Liver (tissue), 8 donors: ENCODE measurements at regions not wholly inside any gene's neighbourhood (a gene's known extent, or its start where the extent isn't known, plus 50 kb on each side); places are given as distances from the start of the nearest gene placed in this dataset.

Experiments used
- DNase-seq: peaks from one replicate; pipeline ENCODE4 v3.0.0-alpha.2; 2017; ENCODE audit warnings: low spot score
- H3K27ac ChIP-seq, 2 donors: one replicate each; pipeline ENCODE4 v1.7.0; 2013; ENCODE audit warnings: inconsistent platforms in 2 of 2, low read length in 2 of 2, control low read depth in 1 of 2, low read depth in 1 of 2, mild to moderate bottlenecking in 1 of 2
- H3K27me3 ChIP-seq, 4 donors: one replicate each; pipeline versions ENCODE4 v1.6.1 to v1.7.0; 2013; ENCODE audit warnings: low read length in 3 of 4, inconsistent platforms in 1 of 4, mild to moderate bottlenecking in 1 of 4, moderate library complexity in 1 of 4; ENCODE audit not compliant: control insufficient read depth in 4 of 4, insufficient read depth in 4 of 4
- H3K36me3 ChIP-seq, 4 donors: one replicate each; pipeline versions ENCODE4 v1.6.1 to v1.7.0; 2013; ENCODE audit warnings: low read length in 3 of 4, mild to moderate bottlenecking in 3 of 4, low read depth in 1 of 4, moderate library complexity in 1 of 4; ENCODE audit not compliant: control insufficient read depth in 4 of 4, insufficient read depth in 3 of 4
- H3K4me1 ChIP-seq, 4 donors: one replicate each; pipeline versions ENCODE4 v1.6.1 to v1.7.0; 2013; ENCODE audit warnings: low read length in 3 of 4, mild to moderate bottlenecking in 3 of 4, moderate library complexity in 1 of 4; ENCODE audit not compliant: control insufficient read depth in 4 of 4, insufficient read depth in 4 of 4
- H3K4me3 ChIP-seq, 3 donors: one replicate each; pipeline versions ENCODE4 v1.6.1 to v1.7.0; 2013; ENCODE audit warnings: low read length in 3 of 3, control low read depth in 1 of 3, low read depth in 1 of 3, mild to moderate bottlenecking in 1 of 3
- H3K9ac ChIP-seq, 2 donors: one replicate each; pipeline ENCODE4 v1.7.0; 2013; ENCODE audit warnings: low read length in 2 of 2, mild to moderate bottlenecking in 2 of 2, moderate library complexity in 2 of 2, control low read depth in 1 of 2, low read depth in 1 of 2
- H3K9me3 ChIP-seq, 4 donors: one replicate each; pipeline versions ENCODE4 v1.6.1 to v1.7.0; 2013; ENCODE audit warnings: low read length in 3 of 4; ENCODE audit not compliant: control insufficient read depth in 4 of 4
- EGR1 ChIP-seq, 2 donors: IDR thresholded peaks; 2 replicates each; pipeline ENCODE4 v1.6.1; 2016 to 2018; ENCODE audit warnings: antibody characterized with exemption in 2 of 2, low read depth in 2 of 2
- FOXA1 ChIP-seq: IDR thresholded peaks from 2 replicates; pipeline ENCODE4 v1.6.1; 2016; ENCODE audit warnings: antibody characterized with exemption
- FOXA2 ChIP-seq: IDR thresholded peaks from 2 replicates; pipeline ENCODE4 v1.6.1; 2016; ENCODE audit warnings: antibody characterized with exemption
- GABPA ChIP-seq, 2 donors: IDR thresholded peaks in 1 of 2; conservative IDR thresholded peaks in 1 of 2; 2 replicates each; pipeline ENCODE4 v1.6.1; 2016; ENCODE audit warnings: antibody characterized with exemption in 2 of 2, mild to moderate bottlenecking in 1 of 2, moderate library complexity in 1 of 2
- HNF4A ChIP-seq, 2 donors: conservative IDR thresholded peaks; 2 replicates each; pipeline ENCODE4 v1.6.1; 2016; ENCODE audit warnings: antibody characterized with exemption in 2 of 2, mild to moderate bottlenecking in 2 of 2
- HNF4G ChIP-seq: IDR thresholded peaks from 2 replicates; pipeline ENCODE4 v1.6.1; 2016; ENCODE audit warnings: antibody characterized with exemption
- JUND ChIP-seq, 2 donors: IDR thresholded peaks; 2 replicates each; pipeline ENCODE4 v1.6.1; 2016; ENCODE audit warnings: antibody characterized with exemption in 2 of 2
- MAX ChIP-seq: IDR thresholded peaks from 2 replicates; pipeline ENCODE4 v1.6.1; 2016; ENCODE audit warnings: antibody characterized with exemption
- NR2F2 ChIP-seq: IDR thresholded peaks from 2 replicates; pipeline ENCODE4 v1.6.1; 2016; ENCODE audit warnings: antibody characterized with exemption
- RAD21 ChIP-seq, 2 donors: IDR thresholded peaks; 2 replicates each; pipeline ENCODE4 v1.6.1; 2016; ENCODE audit warnings: antibody characterized with exemption in 2 of 2, mild to moderate bottlenecking in 2 of 2
- RXRA ChIP-seq, 2 donors: IDR thresholded peaks; 2 replicates each; pipeline ENCODE4 v1.6.1; 2017 to 2018; ENCODE audit warnings: antibody characterized with exemption in 2 of 2, mild to moderate bottlenecking in 1 of 2
- SP1 ChIP-seq: IDR thresholded peaks from 2 replicates; pipeline ENCODE4 v1.6.1; 2018; ENCODE audit warnings: antibody characterized with exemption, mild to moderate bottlenecking
- TAF1 ChIP-seq: conservative IDR thresholded peaks from 2 replicates; pipeline ENCODE4 v1.6.1; 2016; ENCODE audit warnings: antibody characterized with exemption, mild to moderate bottlenecking
- YY1 ChIP-seq: IDR thresholded peaks from 2 replicates; pipeline ENCODE4 v1.6.1; 2016; ENCODE audit warnings: antibody characterized with exemption, mild to moderate bottlenecking
- WGBS: extraction: QIAGEN DNeasy Blood & Tissue Kit; methylation state at CpG from one replicate; pipeline ENCODE4 v1.1.7; 2013; 5-methylcytosine and 5-hydroxymethylcytosine counted together
- TF ChIP-seq, protein P1 (sequence below): fragments of 150-350 bp; IDR thresholded peaks from 2 replicates; pipeline ENCODE4 v1.5.1; 2017; ENCODE audit warnings: improper control_type of control experiment, low read depth, low read length; ENCODE audit not compliant: missing input control
- TF ChIP-seq, protein P2 (sequence below): IDR thresholded peaks from 2 replicates; pipeline ENCODE4 v1.6.1; 2016; ENCODE audit warnings: antibody characterized with exemption
- TF ChIP-seq, protein P3 (sequence below): IDR thresholded peaks from 2 replicates; pipeline ENCODE4 v1.6.1; 2016; ENCODE audit warnings: antibody characterized with exemption
- donor health status: healthy.
- donor health status: healthy.
- donor health status: healthy.
- donor health status: healthy.
- donor health status: healthy.

GRCh38 chrX:137823257-137823656, 257.3 kb downstream of the ZIC3 start (continued):
- TF ChIP-seq, protein P1, sequence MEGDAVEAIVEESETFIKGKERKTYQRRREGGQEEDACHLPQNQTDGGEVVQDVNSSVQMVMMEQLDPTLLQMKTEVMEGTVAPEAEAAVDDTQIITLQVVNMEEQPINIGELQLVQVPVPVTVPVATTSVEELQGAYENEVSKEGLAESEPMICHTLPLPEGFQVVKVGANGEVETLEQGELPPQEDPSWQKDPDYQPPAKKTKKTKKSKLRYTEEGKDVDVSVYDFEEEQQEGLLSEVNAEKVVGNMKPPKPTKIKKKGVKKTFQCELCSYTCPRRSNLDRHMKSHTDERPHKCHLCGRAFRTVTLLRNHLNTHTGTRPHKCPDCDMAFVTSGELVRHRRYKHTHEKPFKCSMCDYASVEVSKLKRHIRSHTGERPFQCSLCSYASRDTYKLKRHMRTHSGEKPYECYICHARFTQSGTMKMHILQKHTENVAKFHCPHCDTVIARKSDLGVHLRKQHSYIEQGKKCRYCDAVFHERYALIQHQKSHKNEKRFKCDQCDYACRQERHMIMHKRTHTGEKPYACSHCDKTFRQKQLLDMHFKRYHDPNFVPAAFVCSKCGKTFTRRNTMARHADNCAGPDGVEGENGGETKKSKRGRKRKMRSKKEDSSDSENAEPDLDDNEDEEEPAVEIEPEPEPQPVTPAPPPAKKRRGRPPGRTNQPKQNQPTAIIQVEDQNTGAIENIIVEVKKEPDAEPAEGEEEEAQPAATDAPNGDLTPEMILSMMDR = no peak
- TF ChIP-seq, protein P2, sequence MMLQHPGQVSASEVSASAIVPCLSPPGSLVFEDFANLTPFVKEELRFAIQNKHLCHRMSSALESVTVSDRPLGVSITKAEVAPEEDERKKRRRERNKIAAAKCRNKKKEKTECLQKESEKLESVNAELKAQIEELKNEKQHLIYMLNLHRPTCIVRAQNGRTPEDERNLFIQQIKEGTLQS = no peak

- H3K27ac ChIP-seq = no peak overlapping the region
- TF ChIP-seq HNF4A (conservative IDR thresholded peaks at IDR 0.05) = no peak
- H3K36me3 ChIP-seq = no peaks in the 10 kb centered on the region
- H3K4me3 ChIP-seq = no peak overlapping the region
- H3K27me3 ChIP-seq = no peaks in the 10 kb centered on the region
- no peak overlapping the region for H3K9ac ChIP-seq
- no peaks in the 10 kb centered on the region for H3K9me3 ChIP-seq
- 59% methylated on average over 2 of the region's 2 CpGs for WGBS
- no peak for DNase-seq
- no peaks in the 10 kb centered on the region for H3K4me1 ChIP-seq
These were observed 281.4 kb downstream of the ZIC3 start for GRCh38 chrX:137847376-137847775.

DNA sequence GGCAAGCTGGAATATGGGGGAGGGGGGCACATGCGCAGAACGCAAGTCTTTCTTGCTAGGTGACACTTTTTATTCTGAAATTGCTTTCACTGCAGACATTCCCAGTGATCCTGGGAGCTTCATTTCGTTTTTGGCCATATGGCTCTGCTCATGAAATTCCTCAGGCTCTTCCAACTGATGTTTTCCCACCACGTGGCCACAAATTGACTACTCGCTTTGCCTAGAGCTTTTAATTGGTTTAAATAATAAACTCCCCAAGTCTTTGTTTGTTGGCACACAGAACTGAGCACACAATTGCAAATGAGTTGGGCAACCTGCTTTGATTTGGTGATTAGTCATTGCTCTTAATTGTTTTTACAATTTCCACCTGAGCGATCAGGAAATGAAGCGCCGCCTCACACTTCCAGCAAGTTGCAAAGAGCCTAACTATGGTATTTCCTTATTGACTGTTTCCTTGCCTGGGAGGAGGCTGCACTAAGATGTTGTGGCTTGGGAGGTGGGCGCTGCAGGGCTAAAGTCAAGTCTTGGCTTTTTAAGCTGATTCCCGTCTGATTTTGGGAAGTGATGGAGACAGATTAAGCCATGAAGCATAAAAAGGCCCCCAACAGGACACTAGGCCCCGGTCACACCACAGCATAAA, 282.5 kb downstream of the ZIC3 start:
- Histone ChIP-seq H3K27me3 (no peaks in the 10 kb centered on the region), H3K4me3 (no peak overlapping the region), H3K27ac (no peak overlapping the region), H3K9me3 (no peaks in the 10 kb centered on the region), H3K36me3 (no peaks in the 10 kb centered on the region), H3K9ac (no peak overlapping the region), H3K4me1 (no peaks in the 10 kb centered on the region)
- no peak for TF ChIP-seq NR2F2
- TF ChIP-seq FOXA2 = no peak
- no peak for TF ChIP-seq RXRA (IDR thresholded peaks at IDR 0.05)
- TF ChIP-seq JUND (IDR thresholded peaks at IDR 0.05) = no peak
- TF ChIP-seq HNF4A (conservative IDR thresholded peaks at IDR 0.05) = no peak
- no peak for TF ChIP-seq EGR1 (IDR thresholded peaks at IDR 0.05; ENCODE audit: low read depth in 2 of 2)
- TF ChIP-seq TAF1 = no peak
- 51% methylated on average over 11 of the region's 11 CpGs for WGBS
- no peak for DNase-seq

DNA sequence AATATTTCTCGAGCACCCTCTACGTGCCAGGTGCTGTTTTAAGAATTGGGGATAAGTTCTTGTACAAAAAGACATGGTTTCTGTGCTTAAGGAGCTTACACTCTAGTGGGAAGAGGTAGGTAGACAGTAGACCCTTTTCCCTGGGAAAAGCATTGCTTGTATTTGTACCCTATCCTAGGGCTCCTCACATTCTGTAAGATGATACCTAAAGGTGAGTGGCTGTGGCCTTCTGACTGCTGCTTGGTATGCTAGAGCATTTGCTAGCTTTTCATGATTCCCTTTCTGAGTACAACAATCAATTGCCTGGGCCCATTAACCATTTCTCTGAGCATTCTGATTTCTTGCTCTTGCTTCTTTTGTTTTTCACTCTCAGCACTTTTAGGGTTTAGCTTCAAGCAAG, 286.6 kb downstream of the ZIC3 start:
- no peak for DNase-seq
- H3K36me3 ChIP-seq = no peaks in the 10 kb centered on the region
- no peaks in the 10 kb centered on the region for H3K9me3 ChIP-seq
- H3K27me3 ChIP-seq = no peaks in the 10 kb centered on the region
- H3K4me1 ChIP-seq = no peaks in the 10 kb centered on the region
- no peak overlapping the region for H3K27ac ChIP-seq
- 46% methylated on average over 2 of the region's 2 CpGs for WGBS
- H3K9ac ChIP-seq = no peak overlapping the region
- no peak overlapping the region for H3K4me3 ChIP-seq
- no peak for TF ChIP-seq RXRA (IDR thresholded peaks at IDR 0.05)
- no peak for TF ChIP-seq GABPA (IDR thresholded peaks at IDR 0.05 in 1 of 2, conservative IDR thresholded peaks at IDR 0.05 in 1 of 2)
- no peak for TF ChIP-seq HNF4A (conservative IDR thresholded peaks at IDR 0.05)
- no peak for TF ChIP-seq FOXA2
- TF ChIP-seq, protein P3, sequence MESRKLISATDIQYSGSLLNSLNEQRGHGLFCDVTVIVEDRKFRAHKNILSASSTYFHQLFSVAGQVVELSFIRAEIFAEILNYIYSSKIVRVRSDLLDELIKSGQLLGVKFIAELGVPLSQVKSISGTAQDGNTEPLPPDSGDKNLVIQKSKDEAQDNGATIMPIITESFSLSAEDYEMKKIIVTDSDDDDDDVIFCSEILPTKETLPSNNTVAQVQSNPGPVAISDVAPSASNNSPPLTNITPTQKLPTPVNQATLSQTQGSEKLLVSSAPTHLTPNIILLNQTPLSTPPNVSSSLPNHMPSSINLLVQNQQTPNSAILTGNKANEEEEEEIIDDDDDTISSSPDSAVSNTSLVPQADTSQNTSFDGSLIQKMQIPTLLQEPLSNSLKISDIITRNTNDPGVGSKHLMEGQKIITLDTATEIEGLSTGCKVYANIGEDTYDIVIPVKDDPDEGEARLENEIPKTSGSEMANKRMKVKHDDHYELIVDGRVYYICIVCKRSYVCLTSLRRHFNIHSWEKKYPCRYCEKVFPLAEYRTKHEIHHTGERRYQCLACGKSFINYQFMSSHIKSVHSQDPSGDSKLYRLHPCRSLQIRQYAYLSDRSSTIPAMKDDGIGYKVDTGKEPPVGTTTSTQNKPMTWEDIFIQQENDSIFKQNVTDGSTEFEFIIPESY = no peak
- no peak for TF ChIP-seq NR2F2
- TF ChIP-seq FOXA1 = no peak
- TF ChIP-seq HNF4G = no peak
- TF ChIP-seq TAF1 = no peak
- TF ChIP-seq, protein P1 = no peak
- TF ChIP-seq SP1 = no peak
- no peak for TF ChIP-seq RAD21 (IDR thresholded peaks at IDR 0.05)
- no peak for TF ChIP-seq MAX
- TF ChIP-seq, protein P2 = no peak
- TF ChIP-seq YY1 = no peak
